Erythroblast (primary cell): ENCODE measurements at regions not wholly inside any gene's neighbourhood (a gene's known extent, or its start where the extent isn't known, plus 50 kb on each side); places are given as distances from the start of the nearest gene placed in this dataset.
"Not testable (repeated sequence)": the region's sequence is repeated elsewhere in the genome, so short reads cannot be mapped to it uniquely, and the experiment has no call there.

Source experiments
- DNase-seq, 2 experiments: peaks; one replicate each; lab custom pipeline; 2025; lab: John Stamatoyannopoulos, UW
- GATA1 ChIP-seq: IDR thresholded peaks from 2 replicates; pipeline ENCODE4 v1.6.1; 2011; ENCODE audit warnings: low read depth, mild to moderate bottlenecking, control low read depth, low read length, moderate library complexity
- POLR2A ChIP-seq: IDR thresholded peaks from 2 replicates; pipeline ENCODE4 v1.6.1; 2011; ENCODE audit warnings: mild to moderate bottlenecking, low read length

DNA sequence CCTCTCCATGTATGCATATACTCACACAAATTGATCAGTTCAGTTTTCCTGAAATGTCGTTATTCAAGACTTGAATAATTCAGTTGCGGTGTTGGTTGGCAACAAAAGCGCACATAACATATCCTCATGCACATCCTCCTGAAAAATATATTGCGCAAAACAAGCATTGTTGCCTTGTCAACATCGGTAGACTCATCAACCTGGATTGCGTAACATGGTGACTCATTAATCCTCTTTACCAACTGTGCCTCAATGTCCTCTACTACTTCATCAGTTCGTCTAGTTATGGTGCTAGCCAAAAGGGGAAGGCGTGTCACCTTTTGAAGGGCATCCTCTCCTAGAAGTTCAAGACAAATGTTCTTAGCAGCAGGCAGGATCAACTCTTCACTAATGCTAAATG lies 357.7 kb downstream of the LMO7 start:
- TF ChIP-seq POLR2A (no peak), GATA1 (no peak)
- peak in 1 of 2 experiments; percentile 13 for DNase-seq

DNA sequence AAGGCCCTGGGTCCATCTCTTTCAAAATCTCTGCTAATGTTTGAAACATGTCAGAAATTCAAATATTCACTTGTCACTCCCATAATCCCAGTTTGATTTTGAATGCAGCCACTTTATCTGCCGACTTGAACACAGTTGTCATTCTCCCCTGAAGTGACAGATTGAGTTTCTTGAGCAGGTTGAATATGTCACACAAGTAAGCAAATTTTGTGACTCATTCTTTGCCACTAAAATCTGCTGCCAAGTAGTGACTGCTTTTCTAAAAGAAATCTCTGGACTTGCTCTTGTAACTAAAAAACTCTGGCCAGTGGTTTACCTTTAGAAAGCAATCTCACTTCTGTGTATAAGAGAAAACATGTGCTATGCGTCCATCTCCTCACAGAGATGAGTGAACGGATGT lies 357.1 kb downstream of the LMO7 start:
- no peak for DNase-seq
- TF ChIP-seq POLR2A = no peak
- TF ChIP-seq GATA1 = no peak

DNA sequence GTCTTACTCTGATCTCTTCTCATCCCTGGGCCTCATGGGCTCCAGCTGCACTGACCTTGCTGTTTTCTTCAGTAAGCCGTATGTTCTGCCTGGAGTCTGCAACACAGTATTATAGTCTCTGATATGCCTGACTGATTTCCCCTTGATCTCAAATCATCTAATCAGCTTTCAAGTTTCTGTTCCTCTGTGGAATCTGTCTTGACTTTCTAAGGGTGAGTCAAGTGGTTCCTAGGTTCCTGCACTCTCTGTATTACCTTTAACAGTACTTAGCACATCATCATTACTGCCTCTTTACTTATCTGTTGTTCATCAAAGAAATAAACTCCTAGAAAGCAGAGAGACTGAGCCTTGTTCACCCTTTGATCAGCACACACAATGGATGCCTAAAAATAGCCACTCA lies 350.7 kb downstream of the LMO7 start:
- DNase-seq = peak; percentile 3 to 4
- TF ChIP-seq POLR2A (no peak), GATA1 (no peak)

DNA sequence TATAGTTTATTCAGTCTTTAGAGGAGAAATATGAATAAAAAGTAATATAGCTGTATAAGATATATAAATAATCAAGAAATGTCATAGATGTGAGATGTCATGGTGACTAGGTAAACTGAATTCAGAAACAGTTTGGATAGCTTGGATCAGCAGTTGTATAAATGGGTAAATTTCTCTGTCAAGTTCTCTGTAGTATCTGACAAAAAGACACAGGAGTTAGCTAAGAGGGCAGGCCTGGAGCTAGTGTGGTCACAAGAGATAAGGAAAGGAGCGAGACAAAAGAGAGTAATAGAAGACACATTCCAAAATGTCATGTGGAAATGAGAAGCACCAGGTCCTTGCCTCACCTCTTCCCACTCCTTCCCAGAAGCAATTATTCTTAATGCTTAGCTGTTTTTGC lies 349.0 kb downstream of the LMO7 start:
- DNase-seq = peak; percentile 73 to 91
- TF ChIP-seq GATA1 (no peak), POLR2A (no peak)

DNA sequence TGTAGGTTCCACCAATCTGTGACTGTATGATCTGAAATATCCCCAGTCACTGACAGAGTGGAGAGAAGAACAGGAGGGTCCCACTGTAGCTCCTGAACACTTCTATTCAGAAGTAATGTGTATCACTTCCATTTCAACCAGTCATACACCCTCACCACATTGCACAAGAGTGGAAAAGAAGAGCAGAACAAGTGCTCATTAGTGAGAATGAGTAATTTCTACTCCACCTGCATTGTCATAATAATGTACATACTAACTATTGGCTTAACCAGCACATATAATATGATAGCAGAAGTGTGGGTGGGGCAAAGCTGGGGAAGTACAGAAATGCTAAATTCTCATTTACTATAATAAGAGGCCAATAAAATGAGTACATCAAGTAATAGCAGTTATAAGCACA lies 342.7 kb downstream of the LMO7 start:
- DNase-seq = no peak
- TF ChIP-seq GATA1 (no peak), POLR2A (no peak)

DNA sequence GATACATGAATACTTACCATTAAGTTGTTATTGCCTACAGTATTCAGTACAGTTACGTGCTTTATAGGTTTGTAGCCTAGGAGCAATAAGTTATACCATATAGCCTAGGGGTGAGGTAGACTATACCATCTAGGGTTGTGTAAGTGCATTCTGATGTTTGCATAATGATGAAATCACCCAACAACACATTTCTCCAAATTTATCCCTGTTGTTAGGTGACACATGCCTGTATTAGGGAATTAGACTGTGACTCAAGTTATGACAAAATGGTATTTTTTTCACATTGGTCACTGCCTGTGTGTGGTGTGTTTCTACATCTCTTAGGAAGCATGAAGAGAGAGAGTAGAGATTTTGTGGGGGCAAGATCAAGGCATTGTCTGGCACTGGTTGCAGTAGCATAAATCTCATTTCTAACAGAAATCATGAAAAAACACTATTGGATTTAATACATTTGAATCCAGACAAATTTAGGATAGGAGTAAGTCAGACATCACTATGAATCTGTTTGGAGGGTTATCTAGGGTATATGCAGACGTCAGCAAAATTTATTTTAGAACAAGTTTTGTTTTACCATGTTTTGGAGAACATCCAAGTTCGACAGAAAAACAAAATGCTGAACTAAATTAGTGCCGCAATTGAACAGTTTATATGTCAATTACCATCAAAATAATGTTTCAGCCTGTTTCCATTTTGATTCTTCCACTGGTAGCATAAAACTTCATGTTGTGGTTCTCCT lies 332.1 kb downstream of the LMO7 start:
- DNase-seq = no peak

DNA sequence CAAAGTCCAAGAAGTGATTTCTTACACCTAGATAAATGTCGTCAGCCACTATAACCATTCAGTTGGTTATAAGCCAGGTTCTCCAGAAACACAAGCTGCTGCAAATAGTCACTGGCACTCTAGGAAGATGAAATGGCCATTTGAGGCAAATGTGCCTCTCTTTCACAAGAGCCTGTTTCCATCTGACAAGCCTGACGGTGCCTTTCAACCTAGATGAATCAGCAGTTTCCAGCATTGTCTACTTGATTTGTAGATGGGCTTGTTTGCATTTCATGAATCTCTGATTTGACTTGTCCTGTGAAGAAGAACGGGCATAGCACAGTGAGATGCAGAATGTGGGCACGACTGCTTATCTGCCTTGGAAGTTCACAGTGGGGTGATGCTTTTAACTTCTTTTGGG lies 327.2 kb downstream of the LMO7 start:
- DNase-seq = peak; percentile 61 to 79

More for the DNA sequence above, 332.1 kb downstream of the LMO7 start:
- TF ChIP-seq GATA1 (no peak), POLR2A (no peak)

DNA sequence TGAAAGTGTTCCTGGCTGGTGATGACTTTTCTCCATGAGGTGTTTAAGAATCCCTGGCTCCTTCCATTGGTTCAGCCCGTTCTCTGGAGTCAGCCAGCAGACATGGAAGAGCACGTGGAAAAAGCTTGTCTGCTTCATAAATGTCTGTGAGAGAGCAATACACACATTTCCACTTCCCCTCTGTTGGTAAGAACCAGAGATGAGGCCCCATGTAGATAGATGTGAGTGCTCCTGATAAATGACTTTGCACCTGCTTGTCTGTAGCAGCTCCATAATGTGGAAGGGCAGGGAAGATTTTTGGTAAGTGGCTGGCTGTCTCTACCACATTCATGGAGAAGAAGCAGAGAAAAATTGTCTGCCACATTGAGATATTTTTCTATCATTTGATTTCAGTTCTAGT lies 325.8 kb downstream of the LMO7 start:
- DNase-seq = peak; percentile 38 to 72
- TF ChIP-seq POLR2A (no peak), GATA1 (no peak)

More for the DNA sequence above, 327.2 kb downstream of the LMO7 start:
- no peak for TF ChIP-seq GATA1

DNA sequence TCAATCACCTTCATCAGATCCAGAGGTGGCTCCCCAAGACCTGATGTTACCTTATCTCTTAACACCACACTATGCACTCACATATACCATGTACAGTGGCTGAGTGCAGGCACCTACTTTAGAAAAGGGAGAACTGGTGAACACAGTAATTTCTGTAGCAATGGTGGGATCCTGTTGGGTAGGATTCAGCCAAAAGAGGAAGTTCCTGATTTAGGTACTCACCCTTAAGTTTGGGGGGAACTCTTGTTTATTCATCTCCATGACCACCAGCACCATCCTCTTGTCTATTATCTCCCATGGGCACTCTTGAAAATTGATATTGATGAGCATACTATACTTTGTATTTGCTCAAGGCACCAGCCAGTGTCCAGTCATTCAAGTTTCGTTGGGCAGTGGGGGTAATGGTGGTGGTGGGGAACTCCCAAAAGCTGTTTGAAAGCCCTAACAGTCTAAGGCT lies 324.4 kb downstream of the LMO7 start:
- TF ChIP-seq GATA1 (no peak), POLR2A (no peak)
- peak; percentile 15 to 52 for DNase-seq

DNA sequence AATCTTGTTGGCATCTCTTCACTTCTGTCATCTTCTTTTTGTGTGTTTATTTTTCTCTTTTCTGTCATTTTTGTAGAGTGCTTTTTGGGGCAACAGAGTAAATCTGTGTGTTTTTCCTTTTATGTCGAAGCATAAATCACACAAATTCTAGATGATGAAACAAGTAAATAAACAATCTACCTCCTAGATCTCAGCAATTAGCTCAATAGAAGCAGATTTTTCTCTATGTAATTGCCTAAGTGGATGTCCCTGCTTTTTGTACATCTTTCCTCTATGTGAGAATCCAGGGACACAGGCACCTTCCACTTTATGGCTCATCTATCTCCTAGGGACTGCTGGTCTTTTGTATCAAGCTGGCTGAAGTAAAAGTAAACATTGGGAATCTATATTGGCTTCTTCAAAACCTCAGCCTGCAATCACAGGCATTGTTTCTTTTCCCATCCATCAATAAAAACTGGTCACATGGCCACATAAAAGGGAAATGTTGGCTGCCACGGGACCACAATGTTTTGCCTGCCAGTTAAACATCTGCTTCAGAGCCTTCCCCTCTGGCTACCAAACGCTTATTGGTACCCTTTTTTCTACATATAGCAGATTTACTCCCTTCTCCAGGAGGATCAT lies 323.8 kb downstream of the LMO7 start:
- no peak for TF ChIP-seq GATA1
- no peak for TF ChIP-seq POLR2A

DNA sequence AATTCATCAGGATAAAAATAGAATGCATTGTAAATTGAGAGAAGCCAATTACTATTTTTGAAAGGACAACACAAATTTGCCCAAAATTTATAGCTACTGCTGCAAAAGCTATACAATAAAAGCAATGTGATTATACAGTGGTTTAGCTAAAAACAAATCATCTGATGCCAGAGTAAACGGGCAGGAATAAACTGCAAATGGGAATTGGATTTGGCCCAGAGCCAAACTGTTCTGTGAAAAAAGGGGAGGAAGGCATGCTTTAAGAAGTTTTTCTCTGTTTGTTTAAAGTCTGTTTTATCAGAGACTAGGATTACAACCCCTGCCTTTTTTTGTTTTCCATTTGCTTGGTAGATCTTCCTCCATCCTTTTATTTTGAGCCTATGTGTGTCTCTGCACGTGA lies 317.5 kb downstream of the LMO7 start:
- not testable (repeated sequence) for DNase-seq

More for the DNA sequence above, 323.8 kb downstream of the LMO7 start:
- no peak for DNase-seq

DNA sequence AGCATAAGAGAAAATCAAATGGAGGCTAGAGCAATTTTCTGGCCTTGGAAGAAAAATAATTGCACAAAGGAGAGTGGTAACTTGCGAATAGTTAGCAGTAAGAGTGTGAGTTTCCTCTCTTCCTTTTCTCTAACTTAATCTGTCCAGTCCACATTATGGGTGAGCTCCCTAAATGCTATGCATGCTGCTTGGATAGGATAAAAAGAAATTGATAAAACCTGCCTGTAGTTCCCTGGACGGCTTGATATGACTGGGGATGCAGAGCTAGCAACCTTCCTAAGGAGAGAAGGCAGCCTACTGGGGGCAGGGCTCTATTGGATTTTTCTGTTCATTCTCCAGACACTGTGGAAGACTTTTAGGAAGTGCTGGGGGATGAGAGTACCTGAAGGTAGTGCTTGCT lies 311.3 kb downstream of the LMO7 start:
- DNase-seq = peak; percentile 66 to 88
- no peak for TF ChIP-seq POLR2A
- no peak for TF ChIP-seq GATA1

DNA sequence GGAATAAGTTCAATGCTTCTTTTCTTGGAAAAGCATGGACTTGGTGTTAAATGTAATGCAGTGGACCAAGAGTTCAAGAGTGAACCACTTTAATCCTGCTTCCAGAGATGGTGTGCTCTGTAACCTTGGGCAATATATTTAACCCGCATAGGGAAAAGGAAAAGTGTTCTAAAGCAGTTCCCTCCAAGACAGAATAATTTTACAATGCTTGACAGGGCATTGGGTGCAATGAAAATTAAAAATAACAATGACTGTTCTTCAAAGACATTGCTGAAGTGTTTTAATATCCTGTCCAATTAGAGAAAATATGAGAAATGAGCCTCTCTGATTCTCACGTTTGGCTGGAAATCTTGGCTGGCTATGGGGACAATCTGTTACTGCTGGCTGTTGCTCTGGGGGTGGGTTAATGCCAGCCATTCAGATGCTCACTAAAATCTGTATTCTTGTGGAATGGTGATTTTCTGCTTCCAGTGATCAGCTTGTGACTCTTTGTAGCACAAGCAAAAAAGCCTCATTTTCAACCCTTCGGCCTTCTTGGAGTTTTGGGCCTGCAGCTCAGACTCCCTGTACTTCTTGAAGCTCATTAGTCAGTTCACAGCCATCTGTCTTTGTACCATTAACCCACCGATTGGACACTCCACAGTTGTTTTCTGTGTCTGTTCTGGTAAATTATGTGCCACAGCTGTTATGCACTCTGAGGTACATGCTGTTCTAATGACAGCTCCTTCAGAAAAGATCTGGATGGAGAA lies 310.6 kb downstream of the LMO7 start:
- no peak for DNase-seq
- TF ChIP-seq POLR2A = no peak
- TF ChIP-seq GATA1 = no peak

DNA sequence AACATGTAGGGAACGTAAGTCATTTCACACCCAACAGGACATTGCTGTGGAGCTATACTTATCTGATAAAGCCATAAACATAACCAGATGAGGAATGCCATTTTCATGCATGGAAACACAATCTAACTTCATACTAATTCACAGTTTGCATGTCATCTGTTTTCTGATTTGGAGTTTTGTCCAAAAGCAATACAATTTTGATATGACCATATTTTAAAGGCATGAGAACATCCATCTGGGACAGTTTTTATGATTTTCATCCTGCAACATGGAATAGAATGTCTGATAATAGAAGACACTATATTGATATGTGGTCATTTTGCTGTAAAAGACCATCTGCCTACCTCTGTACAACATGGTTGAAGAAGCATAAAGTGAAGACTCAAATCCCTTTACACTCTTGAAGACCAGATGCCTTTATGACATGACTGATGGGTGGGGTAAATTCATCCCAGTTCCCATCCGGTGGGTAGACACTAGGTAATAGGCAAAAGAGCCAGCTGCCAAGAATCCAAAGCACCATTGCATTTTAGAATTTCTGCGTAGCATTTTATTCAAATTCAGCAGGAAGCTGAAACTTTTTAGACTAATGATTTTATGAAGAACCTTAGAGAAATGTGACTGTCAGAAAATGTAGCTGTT lies 309.8 kb downstream of the LMO7 start:
- no peak for DNase-seq
- TF ChIP-seq POLR2A (no peak), GATA1 (no peak)
